Right atrium auricular region (tissue), 2 donors: ENCODE measurements at regions not wholly inside any gene's neighbourhood (a gene's known extent, or its start where the extent isn't known, plus 50 kb on each side); places are given as distances from the start of the nearest gene placed in this dataset.

ENCODE experiments used
- DNase-seq: peaks from one replicate; pipeline ENCODE4 v3.0.0-alpha.2; 2019; ENCODE audit warnings: low spot score
- H3K27ac ChIP-seq, 2 donors: fragments of 200-600 bp; sonication (generic); 1 replicate in 1 of 2; 2 replicates in 1 of 2; pipeline ENCODE4 v1.5.1; 2016 to 2019
- H3K27me3 ChIP-seq, 2 donors: fragments of 200-600 bp; sonication (generic); one replicate each; pipeline versions ENCODE4 v1.5.1 to v1.6.0; 2017 to 2019
- H3K36me3 ChIP-seq: fragments of 200-600 bp; sonication (generic); one replicate; pipeline ENCODE4 v1.5.1; 2016
- H3K4me1 ChIP-seq, 2 donors: fragments of 200-600 bp; sonication (generic); one replicate each; pipeline versions ENCODE4 v1.5.1 to v1.6.0; 2017 to 2019
- H3K4me3 ChIP-seq, 2 donors: fragments of 200-600 bp; sonication (generic); 1 replicate in 1 of 2; 2 replicates in 1 of 2; pipeline ENCODE4 v1.5.1; 2017 to 2019; ENCODE audit warnings: mild to moderate bottlenecking in 1 of 2, moderate library complexity in 1 of 2
- H3K9me3 ChIP-seq, 2 donors: fragments of 200-600 bp; sonication (generic); one replicate each; pipeline ENCODE4 v1.5.1; 2019
- CTCF ChIP-seq, 2 donors: fragments of 200-600 bp; sonication (generic); IDR thresholded peaks; one replicate each; pipeline ENCODE4 v1.5.1; 2019; ENCODE audit warnings: antibody characterized with exemption in 2 of 2

- no peak for TF ChIP-seq CTCF (IDR thresholded peaks at IDR 0.05)
- Histone ChIP-seq H3K27ac (no peak overlapping the region), H3K27me3 (no peaks in the 10 kb centered on the region), H3K4me1 (no peaks in the 10 kb centered on the region), H3K9me3 (peaks cover 0 to 5% of the 10 kb centered on the region in 2 donors), H3K4me3 (no peak overlapping the region), H3K36me3 (no peaks in the 10 kb centered on the region)
- no peak for DNase-seq
Observed at GRCh38 chr3:193901007-193901406, 234.9 kb upstream of the HES1 start.

- no peak for TF ChIP-seq CTCF (IDR thresholded peaks at IDR 0.05)
- no peak for DNase-seq
- H3K4me3 ChIP-seq, result no peak overlapping the region
Observed at GRCh38 chr3:193902607-193903511, 233.1 kb upstream of the HES1 start.

GRCh38 chr3:193903512-193903817, 232.5 kb upstream of the HES1 start:
- peaks cover 0 to 5% of the 10 kb centered on the region in 2 donors for H3K9me3 ChIP-seq
- H3K27ac ChIP-seq, result no peak overlapping the region
- TF ChIP-seq CTCF (IDR thresholded peaks at IDR 0.05), result no peak
- no peaks in the 10 kb centered on the region for H3K27me3 ChIP-seq
- DNase-seq, result no peak
- no peaks in the 10 kb centered on the region for H3K4me1 ChIP-seq
- no peak overlapping the region for H3K4me3 ChIP-seq
- H3K36me3 ChIP-seq, result no peaks in the 10 kb centered on the region

More at GRCh38 chr3:193902607-193903511, 233.1 kb upstream of the HES1 start:
- Histone ChIP-seq H3K27me3 (no peaks in the 10 kb centered on the region), H3K36me3 (no peaks in the 10 kb centered on the region), H3K9me3 (peaks cover 0 to 5% of the 10 kb centered on the region in 2 donors), H3K27ac (no peak overlapping the region), H3K4me1 (no peaks in the 10 kb centered on the region)

GRCh38 chr3:193903966-193904365, 232.0 kb upstream of the HES1 start:
- Histone ChIP-seq H3K9me3 (peaks cover 0 to 5% of the 10 kb centered on the region in 2 donors), H3K36me3 (no peaks in the 10 kb centered on the region), H3K27ac (no peak overlapping the region), H3K4me1 (no peaks in the 10 kb centered on the region), H3K27me3 (no peaks in the 10 kb centered on the region), H3K4me3 (no peak overlapping the region)
- TF ChIP-seq CTCF (IDR thresholded peaks at IDR 0.05), result no peak
- DNase-seq, result no peak

GRCh38 chr3:193905541-193906396, 230.2 kb upstream of the HES1 start:
- no peak overlapping the region for H3K4me3 ChIP-seq
- no peaks in the 10 kb centered on the region for H3K4me1 ChIP-seq
- H3K27ac ChIP-seq, result no peak overlapping the region
- H3K36me3 ChIP-seq, result no peaks in the 10 kb centered on the region
- H3K27me3 ChIP-seq, result no peaks in the 10 kb centered on the region
- H3K9me3 ChIP-seq, result peaks cover 0 to 5% of the 10 kb centered on the region in 2 donors
- TF ChIP-seq CTCF (IDR thresholded peaks at IDR 0.05), result no peak
- DNase-seq, result no peak
